Stomach smooth muscle (tissue), 2 donors: ENCODE measurements at regions not wholly inside any gene's neighbourhood (a gene's known extent, or its start where the extent isn't known, plus 50 kb on each side); places are given as distances from the start of the nearest gene placed in this dataset.

Source experiments
- H3K27ac ChIP-seq: one replicate; pipeline ENCODE4 v1.7.0; 2013; ENCODE audit warnings: mild to moderate bottlenecking, low read length, inconsistent platforms
- H3K27me3 ChIP-seq, 2 donors: one replicate each; pipeline ENCODE4 v1.7.0; 2013; ENCODE audit warnings: low read length in 2 of 2; ENCODE audit not compliant: insufficient read depth in 2 of 2, control insufficient read depth in 1 of 2
- H3K36me3 ChIP-seq, 2 donors: one replicate each; pipeline ENCODE4 v1.7.0; 2013; ENCODE audit warnings: low read length in 2 of 2; ENCODE audit not compliant: control insufficient read depth in 2 of 2, insufficient read depth in 2 of 2
- H3K4me1 ChIP-seq: one replicate; pipeline ENCODE4 v1.7.0; 2013; ENCODE audit warnings: low read length; ENCODE audit not compliant: control insufficient read depth, insufficient read depth
- H3K4me3 ChIP-seq, 2 donors: one replicate each; pipeline ENCODE4 v1.7.0; 2013; ENCODE audit warnings: low read length in 2 of 2
- H3K9ac ChIP-seq, 2 donors: one replicate each; pipeline ENCODE4 v1.7.0; 2013; ENCODE audit warnings: low read length in 2 of 2, mild to moderate bottlenecking in 1 of 2
- H3K9me3 ChIP-seq, 2 donors: one replicate each; pipeline ENCODE4 v1.7.0; 2013; ENCODE audit warnings: low read length in 2 of 2; ENCODE audit not compliant: control insufficient read depth in 2 of 2
- donor health status: healthy.
- donor health status: Pancreatic carcinoma.

DNA sequence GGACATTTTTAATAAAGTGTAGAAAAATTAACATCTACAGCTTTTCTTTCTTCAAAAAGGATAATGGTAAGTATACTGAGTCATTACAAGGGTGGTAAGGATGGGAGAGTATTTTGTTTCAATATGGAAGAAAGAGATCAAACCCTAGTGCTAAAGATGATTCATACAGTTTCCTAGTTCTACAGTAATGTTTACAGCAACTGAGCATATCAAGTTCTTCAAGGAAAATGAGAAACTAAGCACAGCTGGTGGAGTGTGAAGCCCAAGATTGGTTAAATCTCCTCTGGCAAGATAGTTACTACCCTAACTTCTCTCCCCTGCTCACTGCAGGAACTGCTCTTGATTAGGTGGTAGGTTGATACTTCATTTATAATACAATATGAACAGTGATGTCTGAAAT lies 467.5 kb downstream of the XIRP2 start:
- H3K9me3 ChIP-seq = no peaks in the 10 kb centered on the region
- no peak overlapping the region for H3K4me3 ChIP-seq
- no peaks in the 10 kb centered on the region for H3K27me3 ChIP-seq
- H3K4me1 ChIP-seq = no peaks in the 10 kb centered on the region
- H3K36me3 ChIP-seq = no peaks in the 10 kb centered on the region
- H3K9ac ChIP-seq = no peak overlapping the region
- no peak overlapping the region for H3K27ac ChIP-seq

DNA sequence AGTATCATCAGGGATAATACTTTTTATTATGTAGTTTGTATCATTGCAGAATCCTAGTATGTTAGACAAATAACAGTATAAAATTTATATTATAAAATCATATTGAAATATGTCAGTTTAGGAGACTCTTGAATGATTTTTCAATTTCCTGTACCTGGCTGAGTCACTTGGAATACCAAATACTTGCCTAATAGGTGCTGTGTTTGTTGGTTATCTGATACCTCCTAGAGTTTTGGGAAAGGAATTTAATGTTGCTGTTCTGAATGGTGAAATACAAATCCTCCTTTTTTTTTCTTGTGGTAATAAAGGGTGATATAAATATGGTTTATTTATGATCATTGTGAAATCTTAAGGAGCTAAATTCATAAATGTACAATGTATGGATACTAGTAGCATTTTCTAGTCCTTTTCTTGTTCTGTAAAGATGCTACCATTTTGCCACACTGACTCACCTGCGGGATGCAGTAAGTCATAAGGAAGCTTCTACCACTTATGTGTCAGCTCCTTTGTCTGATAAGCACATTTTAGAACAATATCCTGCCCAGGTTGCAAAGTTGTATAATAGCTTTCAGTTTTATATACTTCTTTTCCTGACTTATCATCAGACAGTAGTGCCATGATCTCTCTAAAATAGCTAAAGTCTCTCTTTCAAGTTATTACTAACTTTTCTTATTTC lies 465.5 kb downstream of the XIRP2 start:
- Histone ChIP-seq H3K4me1 (no peaks in the 10 kb centered on the region), H3K4me3 (no peak overlapping the region), H3K27me3 (no peaks in the 10 kb centered on the region), H3K27ac (no peak overlapping the region), H3K9me3 (no peaks in the 10 kb centered on the region), H3K36me3 (no peaks in the 10 kb centered on the region), H3K9ac (no peak overlapping the region)

DNA sequence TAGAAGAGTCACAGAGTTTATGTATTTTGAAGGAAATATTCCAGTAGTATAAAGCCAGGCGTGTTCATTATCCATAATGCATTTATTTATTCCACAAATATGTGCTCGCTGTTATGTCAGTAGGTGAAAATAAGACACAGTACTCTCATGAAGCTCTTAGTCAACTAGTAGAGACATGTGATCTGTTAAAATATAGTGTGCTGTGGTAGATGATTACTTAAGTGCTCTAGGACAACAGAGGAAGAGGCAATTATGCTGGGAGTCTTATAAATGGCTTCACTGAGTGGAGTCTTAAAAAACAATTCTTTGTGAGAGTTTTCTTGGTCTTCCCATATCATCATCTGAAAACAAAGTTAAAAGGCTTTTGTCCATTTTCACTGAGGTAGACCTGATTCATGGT lies 457.3 kb downstream of the XIRP2 start:
- Histone ChIP-seq H3K27me3 (no peaks in the 10 kb centered on the region), H3K4me1 (no peaks in the 10 kb centered on the region), H3K9me3 (no peaks in the 10 kb centered on the region), H3K9ac (no peak overlapping the region), H3K4me3 (no peak overlapping the region), H3K36me3 (no peaks in the 10 kb centered on the region), H3K27ac (no peak overlapping the region)

DNA sequence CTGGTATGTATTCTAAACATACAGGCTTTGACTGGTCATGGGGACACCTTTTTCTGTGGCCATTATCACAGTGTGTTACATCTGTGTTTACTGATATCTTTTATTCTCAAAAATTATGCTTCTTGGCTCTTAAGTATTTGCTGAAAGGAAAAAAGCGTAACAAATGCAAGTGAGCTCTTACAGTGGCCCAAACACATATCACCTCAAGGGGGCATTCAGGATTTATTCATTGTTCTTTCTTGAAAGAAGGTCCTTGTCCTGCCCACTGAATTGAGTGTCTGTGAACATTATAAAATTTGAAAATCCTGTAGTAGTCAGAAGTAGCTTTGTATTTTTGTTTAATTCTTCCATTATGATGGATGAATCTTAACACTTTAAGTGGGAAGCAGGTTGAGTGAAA lies 454.5 kb downstream of the XIRP2 start:
- H3K9me3 ChIP-seq = no peaks in the 10 kb centered on the region
- H3K4me3 ChIP-seq = no peak overlapping the region
- no peak overlapping the region for H3K9ac ChIP-seq
- H3K4me1 ChIP-seq = no peaks in the 10 kb centered on the region
- no peaks in the 10 kb centered on the region for H3K36me3 ChIP-seq
- no peaks in the 10 kb centered on the region for H3K27me3 ChIP-seq
- no peak overlapping the region for H3K27ac ChIP-seq

DNA sequence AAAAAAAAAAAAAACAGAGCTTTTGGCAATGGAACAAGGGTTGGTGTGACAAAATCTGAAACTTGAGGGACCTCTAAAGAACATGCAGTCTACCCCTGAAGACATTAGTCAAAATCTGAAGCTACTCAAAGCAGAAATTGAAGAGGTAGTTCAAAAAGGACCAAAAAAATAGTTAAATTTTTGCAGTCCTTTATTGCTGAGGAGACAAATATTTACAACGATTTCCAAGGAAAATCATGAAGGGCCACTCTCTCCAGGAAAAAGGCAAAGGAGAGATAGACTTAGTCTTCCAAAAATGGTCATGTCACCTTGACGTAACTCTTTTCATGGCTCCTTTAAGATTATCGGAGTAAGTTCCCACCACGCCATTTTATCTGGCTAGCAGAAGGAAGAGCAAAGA lies 452.0 kb downstream of the XIRP2 start:
- no peaks in the 10 kb centered on the region for H3K4me1 ChIP-seq
- H3K27ac ChIP-seq = no peak overlapping the region
- no peaks in the 10 kb centered on the region for H3K9me3 ChIP-seq
- H3K36me3 ChIP-seq = no peaks in the 10 kb centered on the region
- H3K4me3 ChIP-seq = no peak overlapping the region
- H3K9ac ChIP-seq = no peak overlapping the region
- H3K27me3 ChIP-seq = no peaks in the 10 kb centered on the region

DNA sequence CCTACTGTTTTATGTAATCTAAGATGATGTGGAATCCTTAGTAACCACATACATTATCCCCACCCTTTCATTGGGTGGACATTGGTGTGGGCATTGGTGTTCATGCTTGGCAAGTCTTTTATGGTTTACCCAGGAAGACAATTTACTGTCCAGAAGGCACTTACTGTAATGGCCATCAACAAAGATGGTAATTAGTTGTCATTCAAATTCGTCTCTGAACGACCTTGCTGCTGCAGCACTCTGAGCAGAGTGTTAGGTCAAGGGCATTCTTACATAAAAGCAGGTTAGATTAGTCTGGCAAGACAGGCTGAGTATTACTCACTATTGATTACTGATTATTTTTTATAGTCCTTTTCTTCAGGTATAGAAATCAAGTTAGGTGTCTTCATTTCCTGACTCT lies 447.9 kb downstream of the XIRP2 start:
- no peaks in the 10 kb centered on the region for H3K27me3 ChIP-seq
- no peak overlapping the region for H3K27ac ChIP-seq
- no peaks in the 10 kb centered on the region for H3K4me1 ChIP-seq
- H3K9me3 ChIP-seq = no peaks in the 10 kb centered on the region
- H3K4me3 ChIP-seq = no peak overlapping the region
- H3K9ac ChIP-seq = no peak overlapping the region
- no peaks in the 10 kb centered on the region for H3K36me3 ChIP-seq

DNA sequence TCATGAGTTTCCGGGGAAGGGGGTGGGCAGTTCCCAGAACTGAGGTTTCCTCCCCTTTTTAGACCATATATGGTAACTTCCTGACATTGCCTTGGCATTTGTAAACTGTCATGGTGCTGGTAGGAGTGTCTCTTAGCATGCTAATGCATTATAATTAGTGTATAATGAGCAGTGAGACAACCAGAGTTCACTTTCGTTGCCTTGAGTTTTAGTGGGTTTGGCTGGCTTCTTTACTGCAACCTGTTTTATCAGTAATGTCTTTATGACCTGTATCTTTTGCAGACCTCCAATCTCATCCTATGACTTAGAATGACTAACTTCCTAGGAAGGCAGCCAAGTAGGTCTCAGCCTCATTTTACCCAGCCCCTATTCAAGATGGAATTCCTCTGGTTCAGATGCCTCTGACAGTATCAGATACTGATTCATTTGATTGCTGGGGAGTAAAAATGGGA lies 447.3 kb downstream of the XIRP2 start:
- H3K9me3 ChIP-seq = no peaks in the 10 kb centered on the region
- no peaks in the 10 kb centered on the region for H3K36me3 ChIP-seq
- H3K4me1 ChIP-seq = no peaks in the 10 kb centered on the region
- no peak overlapping the region for H3K27ac ChIP-seq
- no peak overlapping the region for H3K9ac ChIP-seq
- no peaks in the 10 kb centered on the region for H3K27me3 ChIP-seq
- H3K4me3 ChIP-seq = no peak overlapping the region

DNA sequence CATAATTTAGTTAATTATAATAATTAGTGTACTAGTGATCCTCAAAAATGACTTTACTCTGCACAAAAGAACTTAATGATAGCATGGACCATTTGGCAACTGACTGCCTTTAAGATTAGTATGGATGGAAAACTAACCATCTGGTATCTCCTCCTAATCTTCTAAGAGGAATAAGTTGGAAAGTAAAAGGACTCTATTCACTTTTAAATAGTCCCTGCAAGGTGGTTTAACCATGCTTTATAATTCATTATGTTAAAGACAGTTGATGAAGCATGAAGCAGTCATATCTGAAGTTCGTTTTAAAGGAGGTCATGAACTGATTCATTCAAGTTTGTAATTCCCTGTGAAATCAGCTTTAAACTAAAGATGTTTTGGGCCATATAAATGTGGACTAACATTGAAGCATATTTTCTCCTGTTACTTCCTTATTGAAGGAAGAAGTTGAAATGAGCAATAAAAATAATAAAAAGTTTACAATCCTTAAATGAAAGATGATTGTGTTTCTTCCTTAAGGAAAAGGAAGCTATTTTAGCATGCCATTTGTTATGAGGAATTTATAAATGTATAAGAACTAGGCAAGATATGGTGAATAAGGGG lies 446.0 kb downstream of the XIRP2 start:
- Histone ChIP-seq H3K27ac (no peak overlapping the region), H3K4me3 (no peak overlapping the region), H3K9me3 (no peaks in the 10 kb centered on the region), H3K9ac (no peak overlapping the region), H3K4me1 (no peaks in the 10 kb centered on the region), H3K27me3 (no peaks in the 10 kb centered on the region), H3K36me3 (no peaks in the 10 kb centered on the region)

DNA sequence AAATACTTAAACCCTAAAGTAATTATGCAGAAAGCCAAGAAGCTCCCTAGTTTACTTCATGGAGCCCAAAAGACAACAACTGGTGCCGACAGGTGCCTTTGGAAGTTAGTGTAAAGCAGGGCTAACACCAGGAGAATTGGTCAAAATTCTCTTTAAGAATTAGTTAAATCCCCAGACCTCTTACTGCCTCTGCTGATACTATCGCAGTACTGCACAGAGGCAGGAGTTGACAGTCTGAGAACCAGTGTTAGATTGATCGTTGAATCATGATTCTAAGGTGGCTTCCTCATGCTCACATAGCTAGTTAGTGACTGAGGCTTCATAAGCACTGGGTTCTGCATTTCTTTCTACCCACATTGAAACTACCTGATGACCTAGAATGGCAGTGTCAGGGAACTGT lies 445.0 kb downstream of the XIRP2 start:
- Histone ChIP-seq H3K9me3 (no peaks in the 10 kb centered on the region), H3K9ac (no peak overlapping the region), H3K27me3 (no peaks in the 10 kb centered on the region), H3K4me1 (no peaks in the 10 kb centered on the region), H3K4me3 (no peak overlapping the region), H3K36me3 (no peaks in the 10 kb centered on the region), H3K27ac (no peak overlapping the region)

DNA sequence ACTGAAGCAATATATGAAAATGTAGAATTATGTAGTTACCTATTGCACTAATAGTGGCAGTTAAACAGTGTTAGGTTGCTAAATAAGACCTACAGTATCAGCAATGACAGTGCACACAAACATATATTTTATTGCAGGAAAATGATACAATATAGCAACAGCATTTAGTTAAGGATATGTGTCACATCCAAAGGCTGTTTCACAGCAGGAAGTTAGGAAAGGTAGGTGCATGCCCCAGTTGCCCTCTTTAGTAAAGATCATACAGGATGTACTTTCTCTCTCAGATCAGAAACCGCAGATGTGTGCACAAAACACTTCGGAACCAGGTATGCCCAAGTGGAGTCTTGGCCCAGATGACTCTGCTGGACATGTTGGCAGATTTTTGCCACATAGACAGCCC lies 444.1 kb downstream of the XIRP2 start:
- Histone ChIP-seq H3K4me1 (no peaks in the 10 kb centered on the region), H3K36me3 (no peaks in the 10 kb centered on the region), H3K27me3 (no peaks in the 10 kb centered on the region), H3K4me3 (no peak overlapping the region), H3K9ac (no peak overlapping the region), H3K9me3 (no peaks in the 10 kb centered on the region), H3K27ac (no peak overlapping the region)

DNA sequence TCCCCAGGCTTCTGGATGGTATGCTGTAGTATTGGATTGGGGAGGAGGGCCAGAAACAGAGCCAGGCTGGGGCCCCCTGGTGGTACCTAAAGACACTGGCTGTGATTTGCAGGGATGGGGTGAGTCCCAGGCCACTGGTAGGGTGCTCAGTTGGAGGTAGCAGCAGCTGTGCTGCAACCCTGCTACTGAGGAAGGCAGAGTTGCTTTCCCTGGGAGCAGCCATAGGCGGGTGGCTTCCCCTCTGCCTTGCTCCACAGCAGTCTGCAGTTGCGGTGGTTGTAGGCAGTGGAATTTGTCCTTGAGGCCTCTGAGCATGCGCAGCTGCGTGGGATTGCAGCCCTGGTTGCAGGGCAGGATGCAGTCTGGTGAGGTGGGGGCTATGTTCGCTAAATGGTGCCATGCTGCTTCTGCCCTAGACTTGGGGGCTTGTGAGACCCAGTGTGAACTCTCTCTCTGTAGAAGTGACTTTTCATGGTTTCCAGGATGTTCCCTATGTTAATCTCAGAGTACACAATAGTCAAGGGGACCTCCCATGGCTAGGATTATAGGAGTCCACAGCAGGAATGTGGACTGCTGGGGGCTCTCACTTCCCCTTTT lies 443.5 kb downstream of the XIRP2 start:
- H3K36me3 ChIP-seq = no peaks in the 10 kb centered on the region
- no peak overlapping the region for H3K4me3 ChIP-seq
- no peak overlapping the region for H3K27ac ChIP-seq
- H3K9me3 ChIP-seq = no peaks in the 10 kb centered on the region
- no peaks in the 10 kb centered on the region for H3K27me3 ChIP-seq
- no peaks in the 10 kb centered on the region for H3K4me1 ChIP-seq
- no peak overlapping the region for H3K9ac ChIP-seq
